Right atrium auricular region (tissue), 2 donors: ENCODE measurements at regions not wholly inside any gene's neighbourhood (a gene's known extent, or its start where the extent isn't known, plus 50 kb on each side); places are given as distances from the start of the nearest gene placed in this dataset.

Source experiments
- DNase-seq: peaks from one replicate; pipeline ENCODE4 v3.0.0-alpha.2; 2019; ENCODE audit warnings: low spot score
- H3K27ac ChIP-seq, 2 donors: fragments of 200-600 bp; sonication (generic); 1 replicate in 1 of 2; 2 replicates in 1 of 2; pipeline ENCODE4 v1.5.1; 2016 to 2019
- H3K27me3 ChIP-seq, 2 donors: fragments of 200-600 bp; sonication (generic); one replicate each; pipeline versions ENCODE4 v1.5.1 to v1.6.0; 2017 to 2019
- H3K36me3 ChIP-seq: fragments of 200-600 bp; sonication (generic); one replicate; pipeline ENCODE4 v1.5.1; 2016
- H3K4me1 ChIP-seq, 2 donors: fragments of 200-600 bp; sonication (generic); one replicate each; pipeline versions ENCODE4 v1.5.1 to v1.6.0; 2017 to 2019
- H3K4me3 ChIP-seq, 2 donors: fragments of 200-600 bp; sonication (generic); 1 replicate in 1 of 2; 2 replicates in 1 of 2; pipeline ENCODE4 v1.5.1; 2017 to 2019; ENCODE audit warnings: mild to moderate bottlenecking in 1 of 2, moderate library complexity in 1 of 2
- H3K9me3 ChIP-seq, 2 donors: fragments of 200-600 bp; sonication (generic); one replicate each; pipeline ENCODE4 v1.5.1; 2019
- CTCF ChIP-seq, 2 donors: fragments of 200-600 bp; sonication (generic); IDR thresholded peaks; one replicate each; pipeline ENCODE4 v1.5.1; 2019; ENCODE audit warnings: antibody characterized with exemption in 2 of 2

GRCh38 chr5:87916320-87916719 is 352.3 kb downstream of the TMEM161B start:
- Histone ChIP-seq H3K9me3 (peaks cover 0 to 19% of the 10 kb centered on the region in 2 donors), H3K4me1 (no peaks in the 10 kb centered on the region)

GRCh38 chr5:87912419-87912818 is 356.2 kb downstream of the TMEM161B start:
- Histone ChIP-seq H3K4me1 (no peaks in the 10 kb centered on the region), H3K27ac (no peak overlapping the region), H3K36me3 (no peaks in the 10 kb centered on the region), H3K27me3 (no peaks in the 10 kb centered on the region), H3K9me3 (peaks cover 0 to 10% of the 10 kb centered on the region in 2 donors), H3K4me3 (no peak overlapping the region)
- no peak for TF ChIP-seq CTCF (IDR thresholded peaks at IDR 0.05)
- DNase-seq: no peak

More at GRCh38 chr5:87916320-87916719, 352.3 kb downstream of the TMEM161B start:
- H3K27me3 ChIP-seq: no peaks in the 10 kb centered on the region
- H3K4me3 ChIP-seq: no peak overlapping the region
- H3K36me3 ChIP-seq: no peaks in the 10 kb centered on the region
- no peak overlapping the region for H3K27ac ChIP-seq
- TF ChIP-seq CTCF (IDR thresholded peaks at IDR 0.05): no peak
- no peak for DNase-seq

GRCh38 chr5:87909382-87909781 is 359.3 kb downstream of the TMEM161B start:
- no peak for DNase-seq
- no peak for TF ChIP-seq CTCF (IDR thresholded peaks at IDR 0.05)

GRCh38 chr5:87906962-87907361 is 361.7 kb downstream of the TMEM161B start:
- TF ChIP-seq CTCF (IDR thresholded peaks at IDR 0.05): no peak
- no peak for DNase-seq
- Histone ChIP-seq H3K27me3 (no peaks in the 10 kb centered on the region), H3K4me1 (no peaks in the 10 kb centered on the region), H3K9me3 (no peaks in the 10 kb centered on the region), H3K4me3 (no peak overlapping the region), H3K36me3 (no peaks in the 10 kb centered on the region), H3K27ac (no peak overlapping the region)

More at GRCh38 chr5:87909382-87909781, 359.3 kb downstream of the TMEM161B start:
- H3K4me1 ChIP-seq: no peaks in the 10 kb centered on the region
- no peaks in the 10 kb centered on the region for H3K36me3 ChIP-seq
- H3K9me3 ChIP-seq: peaks cover 0 to 10% of the 10 kb centered on the region in 2 donors
- H3K4me3 ChIP-seq: no peak overlapping the region
- H3K27me3 ChIP-seq: no peaks in the 10 kb centered on the region
- no peak overlapping the region for H3K27ac ChIP-seq

DNA sequence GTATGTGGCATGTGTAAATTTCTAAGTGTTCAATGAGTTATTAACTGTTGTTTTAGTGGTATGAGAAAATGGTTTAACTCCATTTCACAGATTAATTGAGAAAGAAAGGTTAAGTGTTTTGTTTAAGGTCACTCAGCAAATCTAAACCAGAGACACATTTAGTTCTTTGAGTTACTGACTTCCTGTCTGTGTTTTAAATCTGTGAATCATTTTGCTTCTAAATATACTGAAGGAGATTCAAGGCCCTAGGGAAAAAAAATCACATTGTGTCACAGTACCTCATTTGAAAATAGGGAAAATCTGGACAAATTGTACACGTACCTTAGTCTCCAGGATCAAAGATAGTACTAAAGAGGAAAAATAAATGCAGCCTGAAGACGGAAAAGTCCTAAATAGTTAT is 368.2 kb downstream of the TMEM161B start:
- Histone ChIP-seq H3K4me1 (peaks cover 0 to 8% of the 10 kb centered on the region in 2 donors), H3K27ac (peak overlapping the region in 1 of 2 donors; percentile 25), H3K4me3 (no peak overlapping the region), H3K36me3 (no peaks in the 10 kb centered on the region), H3K9me3 (no peaks in the 10 kb centered on the region), H3K27me3 (no peaks in the 10 kb centered on the region)
- no peak for DNase-seq
- no peak for TF ChIP-seq CTCF (IDR thresholded peaks at IDR 0.05)

DNA sequence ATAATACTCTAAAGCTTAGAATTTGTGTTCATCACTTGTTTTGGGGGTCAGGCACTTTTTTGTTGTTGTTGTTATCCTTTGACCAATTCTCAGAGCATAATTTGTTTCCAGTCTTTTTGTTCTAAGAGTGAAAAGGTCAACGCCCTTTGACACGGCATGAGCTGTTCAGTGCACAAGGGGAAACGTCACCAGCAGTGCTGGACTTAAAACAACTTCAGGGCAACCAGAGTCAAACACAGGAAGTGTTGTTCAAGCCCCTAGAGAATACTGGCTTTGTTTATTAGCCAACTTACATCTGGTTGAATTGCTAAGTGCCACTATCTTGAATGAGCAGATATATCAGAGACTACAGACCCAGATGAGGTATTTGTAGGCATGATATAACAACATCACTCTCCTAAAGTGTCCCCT is 368.9 kb downstream of the TMEM161B start:
- H3K36me3 ChIP-seq: no peaks in the 10 kb centered on the region
- H3K4me1 ChIP-seq: peaks cover 0 to 8% of the 10 kb centered on the region in 2 donors
- TF ChIP-seq CTCF (IDR thresholded peaks at IDR 0.05): no peak
- no peaks in the 10 kb centered on the region for H3K27me3 ChIP-seq
- H3K9me3 ChIP-seq: no peaks in the 10 kb centered on the region
- no peak overlapping the region for H3K4me3 ChIP-seq
- DNase-seq: no peak
- H3K27ac ChIP-seq: peak overlapping the region in 1 of 2 donors; percentile 41
